Activated CD8-positive, alpha-beta memory T cell treated with anti-CD3 and anti-CD28 coated beads for 36 hours (primary cell): ENCODE measurements at regions not wholly inside any gene's neighbourhood (a gene's known extent, or its start where the extent isn't known, plus 50 kb on each side); places are given as distances from the start of the nearest gene placed in this dataset.

Source experiments
- CTCF ChIA-PET: fragments of 350-600 bp; sonication (Branson Sonifier 250); formaldehyde crosslinking; loops from one replicate; lab custom pipeline; 2021; ENCODE audit warnings: antibody characterized with exemption; lab: Charles Lee
- POLR2A ChIA-PET: fragments of 350-600 bp; sonication (Branson Sonifier 250); formaldehyde crosslinking; loops from one replicate; lab custom pipeline; 2021; ENCODE audit warnings: antibody characterized with exemption; lab: Charles Lee

DNA sequence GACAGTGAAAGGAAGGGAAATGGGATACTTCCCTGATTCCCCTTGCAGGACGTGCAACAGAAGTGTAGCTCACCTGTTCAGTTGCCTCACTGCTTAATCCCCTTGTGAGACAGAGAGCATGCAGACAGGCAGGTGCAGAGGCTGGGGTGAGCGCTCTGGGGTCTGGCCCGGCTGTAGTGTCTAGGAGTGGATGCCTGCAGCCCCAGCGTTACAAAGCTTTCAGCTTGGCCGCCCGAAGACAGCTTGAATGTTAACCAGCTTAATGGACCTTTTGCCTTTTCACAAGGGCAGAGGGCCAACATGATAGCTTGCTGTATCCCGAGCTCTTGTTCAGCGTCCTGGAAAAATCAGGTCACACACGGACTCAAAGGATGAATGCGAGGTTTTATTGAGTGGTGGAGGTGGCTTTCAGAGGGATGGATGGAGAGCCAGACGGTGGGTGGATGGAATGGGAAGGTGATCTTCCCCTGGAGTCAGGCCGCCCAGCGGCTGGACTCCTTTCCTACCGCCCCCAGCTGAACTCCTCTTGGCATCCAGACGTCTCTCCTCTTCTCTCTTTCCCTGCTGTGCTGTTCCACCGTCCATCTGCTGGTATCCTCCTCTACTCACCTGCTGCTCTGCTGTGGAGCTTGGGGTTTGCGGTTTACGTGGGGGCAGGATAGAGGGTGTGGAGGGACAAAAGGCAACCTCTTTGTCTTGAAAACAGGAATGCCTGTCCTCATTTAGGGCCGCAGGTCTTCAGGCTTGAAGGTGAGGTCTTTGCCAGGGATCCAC, 86.2 kb upstream of the RESF1 start:
- POLR2A ChIA-PET, result interaction anchor here (0.5 kb wide), 1 partner anchor 110 kb away, joined by 3 read pairs; no protein-coding TSS in a partner anchor
- CTCF ChIA-PET, result no interaction called here

- CTCF ChIA-PET, result no interaction called here
- POLR2A ChIA-PET, result no interaction called here
Observed at GRCh38 chr12:31869972-31870371, 89.2 kb upstream of the RESF1 start.

DNA sequence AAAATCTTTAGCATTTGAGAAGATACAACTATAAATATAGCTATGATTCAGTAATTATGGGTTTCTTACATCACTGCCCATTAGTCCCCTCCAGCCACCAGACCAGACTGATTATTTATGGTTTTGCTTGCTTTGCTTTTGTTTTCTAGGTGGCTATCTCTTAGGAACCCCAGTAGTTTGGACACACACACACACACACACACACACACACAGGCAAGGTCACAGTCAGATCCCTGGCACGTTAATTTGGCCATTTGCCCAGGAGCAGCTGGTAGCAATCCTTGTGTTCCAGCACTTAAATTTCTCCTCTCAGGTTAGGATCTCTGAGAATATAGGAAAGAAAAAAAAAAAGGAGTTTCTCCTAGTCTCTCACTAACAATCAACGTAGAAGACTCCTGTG, 90.2 kb upstream of the RESF1 start:
- ChIA-PET CTCF (no interaction called here), POLR2A (interaction anchor here (0.5 kb wide), 1 partner anchor 534 kb away, joined by 3 read pairs; no protein-coding TSS in a partner anchor)

GRCh38 chr12:31867292-31867691, 91.9 kb upstream of the RESF1 start:
- ChIA-PET POLR2A (interaction anchor here (0.7 kb wide), 1 partner anchor 107 kb away, joined by 7 read pairs; no protein-coding TSS in a partner anchor), CTCF (interaction anchor here (0.6 kb wide), 1 partner anchor 458 kb away, joined by 4 read pairs; no protein-coding TSS in a partner anchor)

- ChIA-PET POLR2A (no interaction called here), CTCF (interaction anchor here (0.6 kb wide), 1 partner anchor 457 kb away, joined by 4 read pairs; no protein-coding TSS in a partner anchor)
Observed at GRCh38 chr12:31866523-31866922, 92.7 kb upstream of the RESF1 start.

DNA sequence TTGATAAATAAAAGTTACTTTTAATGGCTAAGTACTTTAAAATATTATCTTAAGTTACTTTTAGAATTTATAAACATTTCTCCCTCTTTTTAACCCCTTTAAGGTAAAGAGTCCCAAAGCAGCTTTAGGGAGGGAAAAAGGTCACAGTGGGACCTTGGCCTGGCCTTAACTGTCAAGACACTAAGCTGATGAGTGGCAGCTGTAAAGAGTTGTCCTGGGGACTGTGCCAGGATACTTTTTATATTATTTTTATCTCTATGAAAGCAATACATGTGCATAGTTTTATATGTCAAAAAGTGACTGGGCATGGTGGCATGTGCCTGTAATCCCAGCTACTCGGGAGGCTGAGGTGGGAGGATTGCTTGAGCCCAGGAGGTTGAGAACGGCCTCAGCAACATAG, 94.2 kb upstream of the RESF1 start:
- CTCF ChIA-PET, result interaction anchor here (0.7 kb wide), 1 partner anchor 66 kb away, joined by 3 read pairs; no protein-coding TSS in a partner anchor
- POLR2A ChIA-PET, result no interaction called here

GRCh38 chr12:31861360-31861759, 97.9 kb upstream of the RESF1 start:
- POLR2A ChIA-PET, result no interaction called here
- CTCF ChIA-PET, result interaction anchor here (0.6 to 0.7 kb wide), 3 partner anchors 38 to 199 kb away, joined by 3 read pairs; no protein-coding TSS in a partner anchor

- POLR2A ChIA-PET, result no interaction called here
- CTCF ChIA-PET, result no interaction called here
Observed at GRCh38 chr12:31860401-31860800, 98.8 kb upstream of the RESF1 start.

DNA sequence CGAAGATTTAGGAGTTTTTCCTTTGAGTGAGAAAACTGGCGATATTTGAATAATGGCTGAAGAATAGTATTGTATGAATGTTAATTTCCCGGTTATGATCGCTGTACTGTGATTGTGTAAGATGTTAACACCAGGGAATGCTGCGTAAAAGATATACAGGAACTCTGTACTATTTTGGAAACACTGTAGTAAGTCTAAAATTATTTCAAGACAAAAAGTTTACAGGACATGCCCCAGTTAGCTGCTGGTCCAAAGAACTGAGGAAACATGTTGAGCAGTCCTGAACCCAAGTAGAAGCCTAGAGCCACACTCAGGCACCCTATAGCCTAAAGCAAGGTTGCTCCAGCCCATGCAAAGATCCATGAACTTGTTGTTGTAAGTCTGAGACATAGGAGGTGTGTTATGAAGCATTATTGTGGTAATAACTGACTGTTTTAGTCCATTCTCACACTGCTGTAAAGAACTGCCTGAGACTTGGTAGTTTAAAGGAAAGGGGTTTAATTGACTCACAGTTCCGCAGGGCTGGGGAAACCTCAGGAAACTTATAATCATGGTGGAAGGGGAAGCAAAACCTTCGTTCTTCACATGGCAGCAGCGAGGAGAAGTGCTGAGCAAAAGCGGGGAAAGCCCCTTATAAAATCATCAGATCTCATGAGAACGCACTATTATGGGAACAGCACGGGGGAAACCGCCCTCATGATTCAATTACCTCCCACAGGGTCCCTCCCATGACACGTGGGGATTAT, 99.8 kb upstream of the RESF1 start:
- ChIA-PET CTCF (no interaction called here), POLR2A (no interaction called here)

- ChIA-PET POLR2A (no interaction called here), CTCF (interaction anchor here (0.9 kb wide), 1 partner anchor 119 kb away, joined by 5 read pairs; no protein-coding TSS in a partner anchor)
Observed at GRCh38 chr12:31855427-31855826, 103.8 kb upstream of the RESF1 start.

- POLR2A ChIA-PET, result no interaction called here
- CTCF ChIA-PET, result no interaction called here
Observed at GRCh38 chr12:31853977-31854376, 105.2 kb upstream of the RESF1 start.

- ChIA-PET CTCF (interaction anchor here (0.5 kb wide), 1 partner anchor 17 kb away, joined by 3 read pairs; no protein-coding TSS in a partner anchor), POLR2A (no interaction called here)
Observed at GRCh38 chr12:31853520-31853919, 105.7 kb upstream of the RESF1 start.

DNA sequence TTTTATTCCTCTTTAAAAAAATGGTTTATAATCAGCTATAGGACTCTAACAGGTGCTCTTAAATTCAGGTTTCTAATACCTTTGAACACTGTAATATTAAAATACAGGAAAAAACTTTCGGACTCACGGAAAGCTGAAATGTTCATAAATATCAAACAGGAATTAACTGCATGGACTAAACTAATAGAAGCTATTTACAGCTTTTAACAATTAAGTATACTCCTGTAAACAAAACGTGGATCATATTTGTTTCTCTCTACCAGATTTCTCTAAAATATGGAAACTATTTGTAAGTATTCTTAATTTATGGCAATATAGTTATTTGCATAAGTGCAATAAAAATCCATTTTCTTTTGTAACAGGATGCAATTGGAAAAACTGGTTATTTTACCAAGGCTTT, 108.9 kb upstream of the RESF1 start:
- POLR2A ChIA-PET, result no interaction called here
- CTCF ChIA-PET, result interaction anchor here (0.5 to 1.8 kb wide), 2 partner anchors 43 to 165 kb away, joined by 3 to 4 read pairs; no protein-coding TSS in a partner anchor

- POLR2A ChIA-PET, result no interaction called here
Observed at GRCh38 chr12:31849090-31849687, 110.0 kb upstream of the RESF1 start.

GRCh38 chr12:31846405-31846804, 112.8 kb upstream of the RESF1 start:
- POLR2A ChIA-PET, result no interaction called here
- CTCF ChIA-PET, result no interaction called here

More at GRCh38 chr12:31849090-31849687, 110.0 kb upstream of the RESF1 start:
- CTCF ChIA-PET, result no interaction called here

DNA sequence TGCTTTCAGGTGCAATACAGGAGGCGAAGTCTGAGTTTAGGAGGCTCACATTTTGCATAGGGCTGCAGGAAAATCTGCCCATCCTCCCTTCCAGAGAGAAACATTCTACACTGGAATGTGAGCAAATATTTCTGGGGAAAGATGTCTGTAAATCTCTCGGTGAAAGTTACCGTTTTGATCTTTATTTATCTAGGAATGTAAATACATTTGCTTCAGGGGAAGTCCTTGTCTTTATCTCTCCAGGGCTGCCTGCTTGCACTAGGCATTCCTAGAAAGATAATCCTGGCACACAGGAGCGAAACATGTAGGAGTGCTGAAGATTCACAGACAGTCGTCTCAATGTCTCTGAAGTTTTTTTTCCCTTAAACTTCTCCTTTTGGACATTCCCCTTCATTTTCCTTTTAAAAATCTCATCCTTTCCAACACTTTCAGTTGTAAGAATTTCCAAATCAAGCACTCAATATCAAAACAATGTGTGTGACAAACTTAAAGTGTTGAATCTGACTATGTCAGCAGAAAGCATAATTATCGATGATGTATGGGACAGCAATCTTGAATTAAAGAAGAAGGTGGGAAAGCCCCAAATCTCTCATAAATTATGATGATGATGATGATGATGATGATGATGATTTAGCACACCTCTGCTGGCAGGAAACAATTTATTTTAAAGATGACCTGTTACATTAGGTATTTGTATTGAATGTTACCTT, 113.4 kb upstream of the RESF1 start:
- CTCF ChIA-PET, result no interaction called here
- POLR2A ChIA-PET, result no interaction called here

DNA sequence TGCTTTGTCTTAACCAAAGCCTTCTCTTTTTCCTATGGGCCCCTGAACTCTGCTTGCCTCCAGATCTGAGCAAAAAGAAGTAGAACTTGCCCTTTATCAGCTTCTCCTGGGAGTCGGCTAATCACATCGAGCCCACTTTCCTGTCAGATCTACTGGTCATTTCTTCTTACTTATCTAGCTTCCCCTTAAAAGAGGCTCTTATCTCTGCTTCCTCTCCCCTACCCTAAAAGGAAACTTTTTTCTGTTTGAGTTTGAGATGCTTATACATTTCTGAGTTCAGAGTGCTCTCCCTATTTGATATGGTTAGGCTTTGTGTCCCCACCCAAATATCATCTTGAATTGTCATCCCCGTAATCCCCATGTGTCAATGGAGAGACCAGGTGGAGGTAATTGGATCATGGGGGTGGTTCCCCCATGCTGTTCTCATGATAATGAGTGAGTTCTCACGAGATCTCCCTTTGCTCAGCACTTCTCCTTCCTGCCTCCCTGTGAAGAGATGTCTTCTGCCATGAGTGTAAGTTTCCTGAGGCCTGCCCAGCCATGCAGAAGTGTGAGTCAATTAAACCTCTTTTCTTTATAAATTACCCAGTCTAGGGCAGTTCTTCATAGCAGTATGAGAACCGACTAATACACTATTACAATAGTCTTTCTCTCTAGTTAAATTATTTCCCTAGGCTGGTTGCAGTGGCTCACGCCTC, 114.7 kb upstream of the AMN1 start:
- ChIA-PET CTCF (interaction anchor here (0.6 kb wide), 1 partner anchor 332 kb away, joined by 3 read pairs; no protein-coding TSS in a partner anchor), POLR2A (no interaction called here)

- ChIA-PET POLR2A (no interaction called here), CTCF (no interaction called here)
Observed at GRCh38 chr12:31837913-31838312, 109.1 kb upstream of the AMN1 start.
